Neural progenitor cell (in vitro differentiated cells): ENCODE measurements at regions not wholly inside any gene's neighbourhood (a gene's known extent, or its start where the extent isn't known, plus 50 kb on each side); places are given as distances from the start of the nearest gene placed in this dataset.

Experiments
- EZH2 ChIP-seq: fragments of 200-600 bp; sonication (generic); IDR thresholded peaks from 2 replicates; pipeline ENCODE4 v1.6.1; 2017; ENCODE audit warnings: antibody characterized with exemption, mild to moderate bottlenecking, moderate library complexity
- EZH2phosphoT487 ChIP-seq: fragments of 200-600 bp; sonication (generic); IDR thresholded peaks from 2 replicates; pipeline ENCODE4 v1.6.1; 2017; ENCODE audit warnings: antibody characterized with exemption
- TF ChIP-seq, protein P1 (sequence below): fragments of 200-600 bp; sonication (generic); IDR thresholded peaks from 2 replicates; pipeline ENCODE4 v1.5.1; 2017; ENCODE audit warnings: antibody characterized with exemption, mild to moderate bottlenecking

DNA sequence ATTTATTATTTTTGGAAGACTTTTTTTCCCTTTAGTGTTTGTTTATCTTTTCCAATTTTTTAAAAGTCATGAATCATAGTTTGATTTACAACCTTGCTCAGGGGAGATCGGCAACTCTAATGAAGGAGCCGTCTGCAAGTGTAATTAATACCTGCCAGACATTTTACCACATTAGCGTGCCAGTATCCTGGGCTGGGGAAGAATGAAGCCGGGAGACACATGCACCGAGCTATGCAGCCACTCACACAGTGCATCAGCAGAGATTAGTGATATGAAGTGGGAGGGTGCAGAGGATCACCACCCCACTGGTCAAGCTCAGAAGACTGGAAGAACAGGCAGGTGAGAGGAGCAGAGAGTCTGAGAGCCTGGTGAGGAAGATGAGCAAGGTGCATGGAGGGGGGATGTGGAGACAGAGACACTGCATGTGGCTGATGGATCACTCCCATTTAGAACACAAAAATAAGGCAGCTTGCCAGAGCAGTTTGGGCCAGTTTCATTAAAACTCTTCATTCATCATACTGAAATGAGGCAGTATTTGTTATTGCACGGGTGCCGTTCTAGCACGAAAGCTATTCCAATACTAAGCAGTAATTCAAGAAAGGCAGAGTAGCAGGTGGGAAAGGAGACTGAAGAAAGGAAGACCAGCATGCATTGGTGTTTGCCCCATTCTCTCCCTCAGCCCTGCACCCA, 821.6 kb downstream of the TUSC7 start:
- TF ChIP-seq, protein P1, sequence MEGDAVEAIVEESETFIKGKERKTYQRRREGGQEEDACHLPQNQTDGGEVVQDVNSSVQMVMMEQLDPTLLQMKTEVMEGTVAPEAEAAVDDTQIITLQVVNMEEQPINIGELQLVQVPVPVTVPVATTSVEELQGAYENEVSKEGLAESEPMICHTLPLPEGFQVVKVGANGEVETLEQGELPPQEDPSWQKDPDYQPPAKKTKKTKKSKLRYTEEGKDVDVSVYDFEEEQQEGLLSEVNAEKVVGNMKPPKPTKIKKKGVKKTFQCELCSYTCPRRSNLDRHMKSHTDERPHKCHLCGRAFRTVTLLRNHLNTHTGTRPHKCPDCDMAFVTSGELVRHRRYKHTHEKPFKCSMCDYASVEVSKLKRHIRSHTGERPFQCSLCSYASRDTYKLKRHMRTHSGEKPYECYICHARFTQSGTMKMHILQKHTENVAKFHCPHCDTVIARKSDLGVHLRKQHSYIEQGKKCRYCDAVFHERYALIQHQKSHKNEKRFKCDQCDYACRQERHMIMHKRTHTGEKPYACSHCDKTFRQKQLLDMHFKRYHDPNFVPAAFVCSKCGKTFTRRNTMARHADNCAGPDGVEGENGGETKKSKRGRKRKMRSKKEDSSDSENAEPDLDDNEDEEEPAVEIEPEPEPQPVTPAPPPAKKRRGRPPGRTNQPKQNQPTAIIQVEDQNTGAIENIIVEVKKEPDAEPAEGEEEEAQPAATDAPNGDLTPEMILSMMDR, result no peak
- TF ChIP-seq EZH2 (no peak), EZH2phosphoT487 (no peak)
